Activated T-cell treated with anti-CD3 and anti-CD28 coated beads, Interleukin-2, amount 50 U/mL, for 24 hours (primary cell): ENCODE measurements at regions not wholly inside any gene's neighbourhood (a gene's known extent, or its start where the extent isn't known, plus 50 kb on each side); places are given as distances from the start of the nearest gene placed in this dataset.
A peak's percentile ranks its signal among the peaks of the same experiment; 100 is the strongest.

ENCODE experiments used
- DNase-seq: peaks from one replicate; pipeline ENCODE4 v3.0.0-alpha.2; 2020
- H3K27ac Mint-ChIP-seq: 2 replicates; pipeline ENCODE4 v1.8.0; 2020; ENCODE audit warnings: mild to moderate bottlenecking, mixed read lengths
- H3K27me3 Mint-ChIP-seq: 2 replicates; pipeline ENCODE4 v1.8.0; 2020; ENCODE audit warnings: mixed read lengths
- H3K36me3 Mint-ChIP-seq: 2 replicates; pipeline ENCODE4 v1.8.0; 2020; ENCODE audit warnings: low read depth, mixed read lengths
- H3K4me1 Mint-ChIP-seq: 2 replicates; pipeline ENCODE4 v1.8.0; 2020; ENCODE audit warnings: low read depth, mixed read lengths
- H3K4me3 Mint-ChIP-seq: 2 replicates; pipeline ENCODE4 v1.8.0; 2020; ENCODE audit warnings: mild to moderate bottlenecking, moderate library complexity, mixed read lengths
- H3K9me3 Mint-ChIP-seq: 2 replicates; pipeline ENCODE4 v1.8.0; 2020; ENCODE audit warnings: mixed read lengths

DNA sequence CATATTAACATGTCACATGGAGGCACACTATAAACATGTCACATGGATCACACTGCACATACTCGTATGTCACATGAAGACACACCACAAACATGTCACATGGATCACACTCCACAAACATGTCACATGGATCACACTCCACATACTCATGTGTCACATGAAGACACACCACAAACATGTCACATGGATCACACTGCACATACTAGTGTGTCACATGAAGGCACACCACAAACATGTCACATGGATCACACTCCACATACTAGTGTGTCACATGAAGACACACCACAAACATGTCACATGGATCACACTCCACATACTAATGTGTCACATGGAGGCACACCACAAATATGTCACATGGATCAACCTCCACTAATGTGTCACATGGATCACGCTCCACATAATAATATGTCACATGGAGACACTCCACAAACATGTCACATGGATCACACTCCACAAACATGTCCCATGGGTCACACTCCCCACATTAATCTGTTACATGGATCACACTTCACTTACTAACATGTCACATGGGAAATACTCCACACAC, 195.6 kb upstream of the PFKP start:
- H3K4me1 Mint-ChIP-seq, result no peaks in the 10 kb centered on the region
- H3K4me3 Mint-ChIP-seq, result no peak overlapping the region
- no peak for DNase-seq
- H3K36me3 Mint-ChIP-seq, result no peaks in the 10 kb centered on the region
- no peak overlapping the region for H3K27ac Mint-ChIP-seq
- H3K9me3 Mint-ChIP-seq, result no peaks in the 10 kb centered on the region
- peaks cover 25% of the 10 kb centered on the region for H3K27me3 Mint-ChIP-seq

DNA sequence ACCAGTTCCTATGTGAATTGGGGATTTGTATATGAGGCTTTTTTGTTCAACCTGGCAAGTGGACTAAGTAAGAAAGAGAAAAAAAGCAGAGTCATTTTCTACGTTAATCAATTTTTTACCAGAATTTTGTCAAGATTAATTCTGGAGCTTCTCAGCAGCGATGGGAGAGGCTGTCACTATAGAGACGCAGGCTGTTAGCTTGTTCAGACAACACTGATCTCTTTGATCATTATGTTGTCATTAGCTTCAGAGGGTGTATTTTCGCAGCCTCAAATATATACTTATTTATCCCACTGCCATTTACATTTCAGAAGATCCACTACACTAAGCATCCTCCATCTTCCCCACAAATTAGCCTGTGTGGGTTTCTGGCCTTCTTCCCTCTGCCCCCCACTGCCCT, 196.7 kb upstream of the PFKP start:
- H3K36me3 Mint-ChIP-seq, result no peaks in the 10 kb centered on the region

DNA sequence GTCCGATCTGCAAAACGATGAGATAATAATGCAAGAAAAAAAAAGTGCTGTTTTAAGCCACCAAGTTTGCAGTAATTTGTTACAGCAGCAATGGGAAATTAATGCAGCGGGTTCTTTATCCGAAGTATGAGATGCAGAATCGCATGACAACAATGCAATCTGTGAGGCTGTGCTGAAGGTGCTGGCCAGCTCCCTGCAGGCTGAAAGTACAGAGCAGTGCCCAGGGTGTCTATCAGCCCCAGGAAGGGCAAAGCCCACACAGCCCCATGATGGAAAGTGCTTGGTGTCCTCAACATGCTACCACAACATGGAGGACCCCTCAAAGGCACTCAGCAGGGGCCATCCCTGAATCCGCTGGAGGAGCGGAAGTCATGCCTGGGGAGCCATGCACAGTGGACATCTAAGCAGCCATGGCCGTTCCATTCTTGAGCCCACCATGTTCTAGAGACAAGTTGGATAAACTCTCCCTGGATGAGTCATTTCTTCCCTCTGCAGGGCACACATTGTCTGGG, 199.5 kb upstream of the PFKP start:
- Mint-ChIP-seq H3K4me3 (no peak overlapping the region), H3K9me3 (no peaks in the 10 kb centered on the region), H3K4me1 (no peaks in the 10 kb centered on the region), H3K36me3 (no peaks in the 10 kb centered on the region), H3K27ac (no peak overlapping the region), H3K27me3 (peaks cover 28% of the 10 kb centered on the region)
- no peak for DNase-seq

More for the DNA sequence above, 196.7 kb upstream of the PFKP start:
- no peak for DNase-seq
- no peaks in the 10 kb centered on the region for H3K9me3 Mint-ChIP-seq
- no peaks in the 10 kb centered on the region for H3K4me1 Mint-ChIP-seq
- H3K27me3 Mint-ChIP-seq, result peaks cover 25% of the 10 kb centered on the region
- H3K4me3 Mint-ChIP-seq, result no peak overlapping the region
- no peak overlapping the region for H3K27ac Mint-ChIP-seq

DNA sequence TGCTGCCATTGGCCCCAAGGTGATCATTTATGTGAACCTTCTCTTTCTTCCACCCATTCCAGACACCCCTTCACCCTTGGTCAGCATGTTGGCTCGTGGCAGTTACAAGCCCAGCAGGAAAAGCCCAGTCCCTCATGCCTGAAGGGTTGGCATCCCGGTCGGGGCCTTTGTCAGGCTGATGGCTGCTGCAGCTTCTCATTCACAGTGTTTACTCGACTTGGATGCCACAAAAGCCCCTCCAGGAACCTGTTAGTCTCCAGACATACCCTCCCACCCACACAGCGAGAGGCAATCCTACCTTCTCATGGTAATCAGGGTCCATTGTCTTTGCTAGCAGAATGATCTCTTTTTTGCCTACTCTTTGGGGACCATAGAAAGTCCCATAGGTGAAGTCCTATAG, 200.8 kb upstream of the PFKP start:
- Mint-ChIP-seq H3K4me1 (no peaks in the 10 kb centered on the region), H3K9me3 (no peaks in the 10 kb centered on the region), H3K27me3 (peaks cover 23% of the 10 kb centered on the region), H3K36me3 (no peaks in the 10 kb centered on the region), H3K4me3 (no peak overlapping the region), H3K27ac (no peak overlapping the region)
- DNase-seq, result no peak

DNA sequence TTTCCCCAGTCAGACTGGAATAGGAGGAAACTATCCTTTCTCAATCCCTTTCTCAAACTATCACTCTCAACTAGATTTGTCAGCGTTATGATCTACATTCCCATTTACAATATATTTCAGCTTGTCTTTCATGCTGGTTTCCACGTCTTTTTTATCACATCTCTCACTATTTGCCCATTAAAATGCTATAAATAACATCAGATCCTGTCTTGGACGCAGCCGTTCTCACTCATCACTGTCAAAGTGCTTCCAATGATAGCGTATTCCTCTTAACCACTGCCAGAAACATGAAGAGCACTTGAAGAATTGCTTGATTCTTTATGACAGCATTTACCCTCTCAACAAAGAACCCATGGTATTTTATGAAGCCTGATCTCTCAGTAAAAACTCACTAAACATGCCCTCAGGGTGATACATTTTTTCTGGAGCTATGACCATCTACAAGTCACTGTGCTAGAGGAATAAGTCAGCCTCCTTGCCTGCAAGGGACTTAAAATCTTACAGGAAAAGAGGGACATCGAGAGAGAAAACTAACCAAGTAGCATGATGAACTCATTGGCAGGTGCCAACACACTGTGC, 205.6 kb upstream of the PFKP start:
- H3K27ac Mint-ChIP-seq, result no peak overlapping the region
- H3K4me1 Mint-ChIP-seq, result no peaks in the 10 kb centered on the region
- no peak for DNase-seq
- no peak overlapping the region for H3K4me3 Mint-ChIP-seq
- H3K27me3 Mint-ChIP-seq, result peaks cover 10% of the 10 kb centered on the region
- H3K9me3 Mint-ChIP-seq, result peaks cover 12% of the 10 kb centered on the region
- H3K36me3 Mint-ChIP-seq, result no peaks in the 10 kb centered on the region

DNA sequence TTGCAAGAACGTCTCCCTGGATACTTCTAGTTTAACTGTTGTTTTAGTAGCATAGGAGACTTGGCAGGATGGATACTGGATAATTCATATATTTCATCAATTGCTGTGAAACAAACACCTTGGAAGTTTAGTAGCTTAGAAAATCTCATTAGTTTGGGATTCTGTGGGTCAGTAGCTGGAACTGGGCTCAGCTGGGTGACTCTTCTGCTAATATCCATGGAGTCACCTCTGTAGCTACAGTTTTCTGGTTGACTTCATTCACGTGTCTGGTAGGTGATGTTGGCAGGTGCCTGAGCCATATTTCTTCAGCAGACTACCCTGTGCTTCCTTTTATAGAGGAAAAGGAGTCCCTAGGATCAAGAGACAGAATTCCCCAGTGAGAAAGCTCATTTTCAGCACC, 208.9 kb upstream of the PFKP start:
- no peak for DNase-seq
- Mint-ChIP-seq H3K9me3 (peaks cover 12% of the 10 kb centered on the region), H3K4me1 (no peaks in the 10 kb centered on the region), H3K27me3 (peaks cover 17% of the 10 kb centered on the region), H3K4me3 (no peak overlapping the region), H3K27ac (no peak overlapping the region), H3K36me3 (no peaks in the 10 kb centered on the region)

DNA sequence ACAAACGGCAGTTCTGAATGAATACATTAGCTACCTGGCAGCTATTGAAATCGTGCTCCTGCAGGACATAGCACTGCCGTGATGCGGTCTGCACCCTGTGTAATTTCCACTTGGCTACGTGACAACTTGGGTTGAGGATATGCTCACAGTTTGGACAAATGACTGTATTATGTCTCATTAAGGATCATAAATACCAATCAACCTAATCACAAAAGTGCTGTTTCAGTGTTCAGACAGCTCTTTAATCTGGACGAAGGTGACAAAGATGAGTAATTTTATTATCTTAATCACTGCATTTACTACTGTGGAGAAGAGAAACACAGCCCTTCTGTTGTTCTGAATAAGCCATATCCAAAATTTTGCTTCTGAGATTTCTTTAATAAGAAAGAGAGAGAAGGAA, 210.8 kb upstream of the PFKP start:
- peaks cover 12% of the 10 kb centered on the region for H3K9me3 Mint-ChIP-seq
- no peaks in the 10 kb centered on the region for H3K4me1 Mint-ChIP-seq
- H3K4me3 Mint-ChIP-seq, result no peak overlapping the region
- DNase-seq, result no peak
- H3K36me3 Mint-ChIP-seq, result no peaks in the 10 kb centered on the region
- no peak overlapping the region for H3K27ac Mint-ChIP-seq
- peaks cover 20% of the 10 kb centered on the region for H3K27me3 Mint-ChIP-seq

DNA sequence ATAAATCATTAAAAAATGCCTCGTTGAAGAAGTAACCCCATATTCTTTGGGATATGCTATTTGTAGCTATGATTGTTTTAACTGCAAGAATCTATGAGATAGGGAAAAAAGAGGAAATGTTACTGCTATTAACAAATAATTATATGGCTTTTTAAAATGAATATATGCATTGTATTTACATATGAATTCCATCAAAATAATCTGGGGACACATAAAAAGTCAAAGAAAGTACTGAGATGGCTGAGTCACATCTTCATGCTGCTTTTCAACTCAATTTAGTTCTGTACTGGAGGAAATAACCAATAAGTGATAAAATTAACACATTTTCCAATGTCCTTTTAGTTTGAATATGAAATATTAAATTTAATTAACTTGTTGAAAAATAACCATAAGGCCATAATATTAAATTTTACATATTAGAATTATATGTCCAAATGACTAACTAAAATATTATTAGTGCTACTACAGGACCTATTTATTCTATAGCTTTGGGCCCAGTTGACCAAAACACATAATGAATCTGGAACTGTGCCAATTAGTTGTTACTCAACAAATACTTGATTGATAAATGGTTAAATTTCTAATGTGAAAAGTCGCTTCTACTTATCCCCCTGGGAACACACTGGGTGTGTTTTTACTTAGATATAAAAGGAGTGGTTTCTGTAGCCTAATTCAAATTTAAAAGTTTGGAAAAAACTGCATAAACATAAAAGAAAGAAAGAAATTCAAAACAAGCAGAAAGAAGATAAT, 214.6 kb upstream of the PFKP start:
- DNase-seq, result no peak
- no peak overlapping the region for H3K4me3 Mint-ChIP-seq
- H3K36me3 Mint-ChIP-seq, result no peaks in the 10 kb centered on the region
- H3K27me3 Mint-ChIP-seq, result peaks cover 29% of the 10 kb centered on the region
- no peaks in the 10 kb centered on the region for H3K4me1 Mint-ChIP-seq
- H3K27ac Mint-ChIP-seq, result no peak overlapping the region
- no peaks in the 10 kb centered on the region for H3K9me3 Mint-ChIP-seq

DNA sequence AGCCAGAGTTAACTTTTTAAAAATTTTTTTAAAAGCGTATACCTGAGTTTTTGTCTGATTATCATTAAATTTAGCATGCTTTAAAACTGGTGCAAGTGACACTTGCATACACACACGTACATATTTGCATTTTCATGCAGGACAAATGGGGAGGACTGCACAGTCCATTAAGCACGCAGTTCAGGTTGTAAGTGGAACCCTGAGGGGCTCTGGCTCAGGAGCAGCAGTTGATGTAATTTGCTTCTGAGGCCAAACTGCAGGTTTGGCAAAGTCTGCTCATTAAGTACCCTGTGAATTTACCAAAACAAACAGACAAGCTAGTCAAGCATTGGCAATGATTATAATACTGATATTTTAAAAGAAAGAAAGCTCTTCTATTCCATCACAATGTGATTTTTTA, 215.8 kb upstream of the PFKP start:
- no peaks in the 10 kb centered on the region for H3K9me3 Mint-ChIP-seq
- H3K27ac Mint-ChIP-seq, result no peak overlapping the region
- no peaks in the 10 kb centered on the region for H3K36me3 Mint-ChIP-seq
- no peak for DNase-seq
- peaks cover 29% of the 10 kb centered on the region for H3K27me3 Mint-ChIP-seq
- H3K4me3 Mint-ChIP-seq, result no peak overlapping the region
- no peaks in the 10 kb centered on the region for H3K4me1 Mint-ChIP-seq

DNA sequence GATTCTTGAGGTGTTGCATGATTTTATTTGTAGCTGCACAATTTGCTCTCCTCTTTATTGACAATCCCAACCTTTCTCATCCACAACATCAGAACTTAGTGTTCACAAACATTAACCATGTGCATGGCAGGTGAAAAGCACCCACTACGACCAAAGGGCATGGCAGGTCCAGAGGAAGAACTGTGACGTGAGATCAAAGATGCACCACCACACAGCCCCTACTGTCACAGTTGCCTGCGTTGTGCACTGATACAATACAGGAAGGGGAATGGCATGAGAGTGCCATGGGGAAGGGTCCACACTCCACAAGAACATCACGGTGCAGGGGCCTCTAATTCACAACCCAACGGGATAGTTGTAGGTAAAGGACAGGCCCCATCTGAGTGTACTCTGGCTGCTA, 217.1 kb upstream of the PFKP start:
- H3K4me3 Mint-ChIP-seq, result no peak overlapping the region
- H3K4me1 Mint-ChIP-seq, result no peaks in the 10 kb centered on the region
- no peak for DNase-seq
- H3K36me3 Mint-ChIP-seq, result no peaks in the 10 kb centered on the region
- H3K27me3 Mint-ChIP-seq, result peaks cover 26% of the 10 kb centered on the region
- H3K9me3 Mint-ChIP-seq, result no peaks in the 10 kb centered on the region
- H3K27ac Mint-ChIP-seq, result no peak overlapping the region

DNA sequence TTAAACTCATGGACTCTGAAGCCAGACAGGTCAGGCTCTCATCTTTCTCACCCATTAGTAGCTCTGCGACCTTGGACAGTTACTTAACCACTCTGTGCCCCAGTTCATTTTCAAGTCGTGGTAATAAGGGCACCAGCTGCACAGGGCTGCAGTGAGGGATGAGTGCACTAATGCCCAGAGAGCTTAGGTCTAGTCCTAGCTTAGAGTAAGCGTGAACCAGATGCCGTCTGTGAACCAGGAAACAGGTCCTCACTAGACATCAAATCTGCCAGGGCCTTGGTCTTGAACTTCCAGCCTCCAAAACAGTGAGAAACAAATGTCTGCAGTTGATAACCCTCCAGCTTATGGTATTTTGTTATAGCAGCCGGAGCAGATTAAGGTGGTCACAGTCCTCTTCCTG, 222.4 kb upstream of the PFKP start:
- peaks cover 13% of the 10 kb centered on the region for H3K27me3 Mint-ChIP-seq
- no peak overlapping the region for H3K4me3 Mint-ChIP-seq
- H3K27ac Mint-ChIP-seq, result no peak overlapping the region
- no peaks in the 10 kb centered on the region for H3K9me3 Mint-ChIP-seq
- no peaks in the 10 kb centered on the region for H3K36me3 Mint-ChIP-seq
- no peak for DNase-seq
- H3K4me1 Mint-ChIP-seq, result no peaks in the 10 kb centered on the region

DNA sequence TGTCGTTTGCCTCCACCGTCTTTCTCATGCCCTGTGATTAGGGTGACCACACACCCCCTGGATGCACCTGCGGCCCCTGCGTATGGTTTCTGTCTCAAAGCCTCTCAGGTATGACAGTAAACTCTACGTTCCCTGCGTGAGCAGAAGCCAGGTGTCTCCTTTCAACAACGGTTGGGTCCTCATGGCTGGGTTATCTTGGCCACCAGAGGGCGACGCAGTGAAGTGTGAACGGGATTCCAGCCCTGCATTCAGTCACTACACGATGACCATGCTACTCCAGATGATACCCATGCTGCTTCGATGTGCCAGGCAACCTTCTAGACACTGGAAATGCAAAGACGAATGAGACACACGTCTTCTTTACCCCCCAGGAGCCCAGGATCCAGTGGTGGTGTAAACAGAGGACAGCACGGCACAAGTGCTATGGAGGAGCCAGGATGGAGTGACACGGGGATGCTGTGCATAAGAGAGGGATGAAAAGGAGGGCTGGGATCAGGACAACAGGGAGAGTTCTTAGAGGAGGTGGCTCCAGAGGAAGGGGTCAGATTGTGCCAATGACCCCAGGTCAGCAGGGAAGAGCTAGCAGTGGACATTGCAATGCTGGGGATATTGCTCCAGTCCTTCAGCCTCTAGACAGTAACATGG, 228.1 kb upstream of the PFKP start:
- no peaks in the 10 kb centered on the region for H3K9me3 Mint-ChIP-seq
- peak; percentile 48 for DNase-seq
- H3K36me3 Mint-ChIP-seq, result no peaks in the 10 kb centered on the region
- H3K4me3 Mint-ChIP-seq, result no peak overlapping the region
- no peaks in the 10 kb centered on the region for H3K4me1 Mint-ChIP-seq
- no peak overlapping the region for H3K27ac Mint-ChIP-seq
- H3K27me3 Mint-ChIP-seq, result peaks cover 28% of the 10 kb centered on the region

DNA sequence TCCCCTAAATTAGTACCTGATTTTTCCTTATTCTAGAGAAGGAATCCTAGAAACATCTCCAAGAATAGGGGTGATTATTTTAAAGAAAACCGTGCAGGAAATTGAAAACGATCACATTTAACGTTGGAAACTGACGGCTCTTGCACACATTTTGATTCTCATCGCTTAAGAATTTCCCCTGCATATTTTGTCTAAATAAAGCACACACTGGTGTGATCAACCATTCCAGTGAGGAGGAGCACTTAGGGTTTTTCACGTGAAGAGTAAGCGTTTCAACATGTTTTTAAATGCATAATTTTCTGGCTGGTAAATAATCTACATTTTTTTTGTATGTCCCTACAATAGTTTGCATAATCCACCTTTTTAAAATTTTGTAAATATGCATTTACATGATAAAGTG, 229.7 kb upstream of the PFKP start:
- no peak for DNase-seq
- no peaks in the 10 kb centered on the region for H3K36me3 Mint-ChIP-seq
- H3K27ac Mint-ChIP-seq, result no peak overlapping the region
- H3K4me1 Mint-ChIP-seq, result no peaks in the 10 kb centered on the region
- H3K4me3 Mint-ChIP-seq, result no peak overlapping the region
- no peaks in the 10 kb centered on the region for H3K9me3 Mint-ChIP-seq
- peaks cover 21% of the 10 kb centered on the region for H3K27me3 Mint-ChIP-seq

DNA sequence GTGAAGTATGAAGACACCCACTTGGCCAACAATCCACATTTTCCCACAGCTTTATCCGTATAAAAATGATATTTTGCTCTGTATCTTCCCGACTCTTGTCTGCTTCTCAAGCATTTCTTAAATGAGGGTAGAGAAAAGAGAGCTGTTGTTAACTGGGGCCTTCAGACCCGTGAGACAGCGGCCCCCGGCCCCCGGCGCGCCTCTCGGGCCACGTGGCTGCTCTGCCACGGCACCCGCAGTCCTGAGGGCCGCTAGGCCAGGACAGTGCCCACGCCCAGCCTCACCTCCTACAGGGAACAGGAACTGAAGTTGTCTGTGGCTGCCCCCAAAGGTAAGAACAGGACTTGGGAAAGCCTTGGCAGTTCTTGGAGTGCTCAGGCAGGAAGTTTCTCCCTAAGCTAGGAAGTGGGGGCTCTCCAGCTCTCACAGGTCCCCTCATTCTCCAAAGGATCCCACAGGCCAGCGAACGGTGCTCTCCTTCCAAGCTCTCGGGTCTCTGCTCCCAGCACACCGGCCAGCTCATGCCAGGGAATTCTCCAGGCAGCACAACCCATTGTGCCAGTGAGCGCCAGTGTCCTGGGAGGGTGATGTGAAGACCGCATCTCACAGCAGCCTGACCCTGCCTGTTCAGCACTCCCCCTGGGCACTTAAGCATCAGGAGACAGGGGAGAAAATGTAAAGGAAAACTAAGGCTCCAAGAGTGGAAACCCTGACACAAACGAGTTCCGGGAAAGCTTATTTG, 230.3 kb upstream of the PFKP start:
- no peak overlapping the region for H3K4me3 Mint-ChIP-seq
- H3K27ac Mint-ChIP-seq, result no peak overlapping the region
- peaks cover 21% of the 10 kb centered on the region for H3K27me3 Mint-ChIP-seq
- no peak for DNase-seq
- H3K4me1 Mint-ChIP-seq, result no peaks in the 10 kb centered on the region
- no peaks in the 10 kb centered on the region for H3K36me3 Mint-ChIP-seq
- H3K9me3 Mint-ChIP-seq, result no peaks in the 10 kb centered on the region
